GM12872 (cell line): ENCODE measurements at regions not wholly inside any gene's neighbourhood (a gene's known extent, or its start where the extent isn't known, plus 50 kb on each side); places are given as distances from the start of the nearest gene placed in this dataset.

ENCODE experiments used
- TF ChIP-seq, protein P1 (sequence below): IDR thresholded peaks from 3 replicates; pipeline ENCODE4 v1.5.1; 2011; ENCODE audit warnings: low read depth, mild to moderate bottlenecking, low read length, moderate library complexity; ENCODE audit not compliant: insufficient read depth

DNA sequence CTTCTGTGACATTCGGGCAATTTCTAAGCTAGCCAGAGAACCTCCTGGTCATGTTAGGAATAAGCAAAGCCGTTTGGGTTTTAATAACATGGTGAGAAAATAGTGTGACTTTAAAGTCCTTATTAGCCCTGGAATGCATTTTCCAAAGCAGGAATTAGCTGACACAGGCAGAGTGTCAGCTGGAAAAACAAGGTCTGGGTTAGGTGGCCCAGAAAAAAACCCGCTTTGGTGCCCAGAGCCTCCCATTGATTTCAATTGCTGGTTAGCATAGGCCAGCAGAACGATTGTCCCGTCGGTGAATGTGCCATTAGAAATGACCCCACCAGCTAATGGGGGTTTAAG, 62.1 kb upstream of the CPEB4 start:
- TF ChIP-seq, protein P1, sequence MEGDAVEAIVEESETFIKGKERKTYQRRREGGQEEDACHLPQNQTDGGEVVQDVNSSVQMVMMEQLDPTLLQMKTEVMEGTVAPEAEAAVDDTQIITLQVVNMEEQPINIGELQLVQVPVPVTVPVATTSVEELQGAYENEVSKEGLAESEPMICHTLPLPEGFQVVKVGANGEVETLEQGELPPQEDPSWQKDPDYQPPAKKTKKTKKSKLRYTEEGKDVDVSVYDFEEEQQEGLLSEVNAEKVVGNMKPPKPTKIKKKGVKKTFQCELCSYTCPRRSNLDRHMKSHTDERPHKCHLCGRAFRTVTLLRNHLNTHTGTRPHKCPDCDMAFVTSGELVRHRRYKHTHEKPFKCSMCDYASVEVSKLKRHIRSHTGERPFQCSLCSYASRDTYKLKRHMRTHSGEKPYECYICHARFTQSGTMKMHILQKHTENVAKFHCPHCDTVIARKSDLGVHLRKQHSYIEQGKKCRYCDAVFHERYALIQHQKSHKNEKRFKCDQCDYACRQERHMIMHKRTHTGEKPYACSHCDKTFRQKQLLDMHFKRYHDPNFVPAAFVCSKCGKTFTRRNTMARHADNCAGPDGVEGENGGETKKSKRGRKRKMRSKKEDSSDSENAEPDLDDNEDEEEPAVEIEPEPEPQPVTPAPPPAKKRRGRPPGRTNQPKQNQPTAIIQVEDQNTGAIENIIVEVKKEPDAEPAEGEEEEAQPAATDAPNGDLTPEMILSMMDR: no peak

DNA sequence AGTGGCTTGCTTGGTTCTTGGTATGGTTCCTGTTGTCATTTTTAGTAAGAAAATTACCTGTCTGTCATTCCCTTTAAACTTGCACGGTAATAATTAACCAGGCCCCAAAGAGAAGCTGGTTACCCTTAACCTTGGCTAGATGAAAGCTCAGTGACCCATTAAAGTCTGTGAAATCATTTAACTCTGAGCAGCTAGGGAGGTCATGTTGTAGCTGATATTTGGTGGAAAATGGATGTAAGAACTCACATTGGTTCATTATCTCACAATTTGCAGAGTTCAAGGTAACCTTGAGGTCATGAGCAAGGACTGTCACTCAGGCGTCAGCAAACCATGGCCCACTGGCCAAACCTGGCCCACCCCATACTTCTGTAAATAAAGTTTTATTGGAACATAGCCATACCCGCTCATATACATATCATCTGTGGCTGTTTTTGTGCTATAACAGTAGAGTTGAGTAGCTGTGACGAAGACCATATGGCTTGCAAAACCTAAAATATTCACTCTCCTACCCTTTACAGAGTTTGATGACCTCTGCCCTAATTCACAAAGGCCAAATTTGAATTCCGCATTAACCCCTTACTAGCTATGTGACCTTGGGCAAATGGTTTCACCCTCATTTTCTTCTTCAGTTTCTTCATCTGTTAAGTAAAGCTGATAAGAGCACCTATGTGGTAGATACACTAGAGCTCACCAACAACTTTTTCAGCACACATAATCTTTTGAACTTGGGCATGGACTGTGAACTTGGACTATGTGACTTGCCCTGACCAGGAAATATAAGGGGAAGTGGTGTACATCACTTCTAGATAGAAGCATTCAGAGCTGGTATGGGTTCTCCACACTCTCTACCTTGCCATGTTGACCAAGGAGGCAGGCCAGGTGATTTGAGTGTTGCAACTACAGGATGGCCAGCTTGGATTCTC, 61.5 kb upstream of the CPEB4 start:
- TF ChIP-seq, protein P1: no peak

DNA sequence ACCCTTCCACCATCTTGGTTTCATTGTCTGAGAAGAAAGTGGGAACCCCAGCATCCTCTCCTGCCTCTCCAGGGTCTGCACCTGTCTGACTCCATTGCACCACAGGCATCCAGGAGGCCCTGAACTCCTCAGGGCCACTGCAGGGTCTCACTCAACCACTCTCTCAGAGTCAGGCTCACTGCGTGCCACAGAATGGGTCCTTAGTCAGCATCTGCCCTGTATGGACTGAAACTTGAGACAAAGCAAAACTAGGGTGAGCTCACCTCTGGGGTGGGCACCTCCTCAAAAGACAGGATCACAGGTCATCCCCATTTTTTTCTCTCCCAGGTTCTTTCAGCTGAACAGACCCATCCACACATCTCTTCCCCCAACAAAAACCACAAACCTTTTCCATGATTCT, 59.2 kb upstream of the CPEB4 start:
- TF ChIP-seq, protein P1: no peak

DNA sequence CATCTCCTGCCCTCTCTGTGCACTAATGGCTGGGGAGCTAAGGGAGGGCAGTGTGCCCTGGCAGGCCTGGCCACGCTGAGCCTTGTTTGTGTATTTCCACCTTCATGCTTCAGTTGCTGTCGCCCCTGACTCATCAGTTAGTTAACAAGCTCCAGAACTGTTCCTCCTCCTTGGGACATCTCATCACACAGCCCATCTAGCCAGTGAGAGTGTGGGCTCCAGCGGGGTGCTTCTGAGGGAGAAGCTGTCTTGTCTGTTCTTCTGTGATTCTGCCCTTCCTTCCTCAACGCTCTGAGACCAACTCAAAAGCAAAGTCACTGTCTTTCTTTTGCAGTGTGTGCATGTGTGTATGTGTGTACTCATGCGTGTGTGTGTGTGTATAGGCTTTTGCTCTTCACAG, 58.3 kb upstream of the CPEB4 start:
- TF ChIP-seq, protein P1: no peak

DNA sequence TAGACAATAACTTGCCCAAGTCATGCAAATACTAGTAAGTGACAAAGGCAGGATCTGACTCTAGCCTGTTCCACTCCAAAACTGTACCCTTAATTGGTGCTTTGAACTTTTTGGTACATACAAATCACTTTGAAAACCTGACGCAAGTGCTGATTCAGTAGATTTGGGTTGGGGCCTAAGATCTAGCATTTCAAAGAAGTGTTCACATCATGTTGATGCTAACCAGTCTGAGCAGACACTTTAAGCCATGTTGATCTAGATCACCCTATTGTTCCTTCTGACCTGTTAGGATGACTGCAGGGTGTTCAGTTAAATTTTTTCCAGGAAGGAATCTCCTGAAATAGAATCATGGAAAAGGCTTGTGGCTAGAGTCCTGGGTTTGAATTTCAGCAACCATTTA, 57.7 kb upstream of the CPEB4 start:
- TF ChIP-seq, protein P1: no peak

DNA sequence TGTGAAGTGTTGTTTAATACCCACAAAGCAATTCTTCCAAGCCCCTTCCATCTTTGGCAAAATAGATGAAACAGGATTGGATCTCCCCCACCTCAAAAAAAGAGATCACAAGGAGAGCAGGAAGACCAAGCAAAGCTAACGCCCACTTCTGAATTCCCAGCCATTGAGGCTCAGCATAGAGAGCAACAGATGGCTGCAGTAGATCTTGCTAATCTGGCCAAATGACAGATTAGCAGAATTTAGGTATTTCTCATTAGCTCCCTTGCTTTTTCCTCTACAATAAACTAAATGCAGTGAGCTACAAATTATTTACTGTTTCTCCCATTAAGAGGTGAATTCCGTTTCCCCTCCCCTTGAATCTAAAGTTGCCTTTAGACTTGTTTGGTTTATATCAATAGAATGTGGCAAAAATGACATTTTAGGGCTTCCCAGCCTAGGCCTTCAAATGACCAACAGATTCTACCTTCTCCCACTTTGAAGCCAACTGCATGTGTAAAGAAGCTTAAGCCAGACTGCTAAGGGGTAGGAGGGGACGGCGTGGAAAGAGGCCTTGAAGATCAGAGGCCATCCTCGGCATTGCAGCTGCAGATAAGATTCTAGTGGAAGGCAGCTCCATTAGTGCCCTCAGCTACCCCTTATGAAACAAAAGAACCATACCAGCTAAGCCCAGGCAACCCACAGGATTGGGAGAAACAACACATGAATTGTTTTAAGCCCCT, 56.8 kb upstream of the CPEB4 start:
- TF ChIP-seq, protein P1: no peak

DNA sequence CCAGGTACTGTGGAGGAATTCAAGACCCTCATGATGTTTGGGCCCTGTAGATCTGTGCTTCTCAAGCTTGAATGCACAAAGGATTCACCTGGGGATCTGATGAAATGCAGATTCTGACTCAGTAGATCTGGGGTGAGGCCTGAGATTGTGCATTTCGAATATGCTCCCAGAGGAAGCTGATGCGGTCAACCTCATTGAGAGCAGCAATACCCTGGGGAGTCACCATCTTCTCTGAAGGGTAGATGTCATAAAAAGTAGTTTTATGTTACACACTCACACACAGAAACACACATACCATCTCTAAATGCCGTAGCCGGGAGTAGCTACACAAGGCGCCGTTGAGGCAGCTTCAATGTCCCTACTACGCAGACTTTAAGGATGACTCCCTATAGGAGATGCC, 55.8 kb upstream of the CPEB4 start:
- TF ChIP-seq, protein P1: no peak
